OCI-LY7 (cell line): ENCODE measurements at regions not wholly inside any gene's neighbourhood (a gene's known extent, or its start where the extent isn't known, plus 50 kb on each side); places are given as distances from the start of the nearest gene placed in this dataset.

Experiments used
- CTCF ChIP-seq: fragments of 200-600 bp; sonication (generic); conservative IDR thresholded peaks from 2 replicates; pipeline ENCODE4 v1.5.1; 2014; ENCODE audit warnings: mild to moderate bottlenecking, antibody characterized with exemption, low read length, moderate library complexity, mixed read lengths
- EZH2phosphoT487 ChIP-seq: fragments of 200-600 bp; sonication (generic); IDR thresholded peaks from 2 replicates; pipeline ENCODE4 v1.6.1; 2018; ENCODE audit warnings: low read depth, borderline replicate concordance, mild to moderate bottlenecking, mixed run types, antibody characterized with exemption, low read length, moderate library complexity, mixed read lengths

GRCh38 chr2:223166983-223167650, 115.1 kb downstream of the KCNE4 start:
- TF ChIP-seq CTCF (no peak), EZH2phosphoT487 (no peak)
